NCI-H1436 (cell line): ENCODE measurements at regions not wholly inside any gene's neighbourhood (a gene's known extent, or its start where the extent isn't known, plus 50 kb on each side); places are given as distances from the start of the nearest gene placed in this dataset.

Experiments used
- DNase-seq: peaks from one replicate; lab custom pipeline; 2025; lab: John Stamatoyannopoulos, UW

DNA sequence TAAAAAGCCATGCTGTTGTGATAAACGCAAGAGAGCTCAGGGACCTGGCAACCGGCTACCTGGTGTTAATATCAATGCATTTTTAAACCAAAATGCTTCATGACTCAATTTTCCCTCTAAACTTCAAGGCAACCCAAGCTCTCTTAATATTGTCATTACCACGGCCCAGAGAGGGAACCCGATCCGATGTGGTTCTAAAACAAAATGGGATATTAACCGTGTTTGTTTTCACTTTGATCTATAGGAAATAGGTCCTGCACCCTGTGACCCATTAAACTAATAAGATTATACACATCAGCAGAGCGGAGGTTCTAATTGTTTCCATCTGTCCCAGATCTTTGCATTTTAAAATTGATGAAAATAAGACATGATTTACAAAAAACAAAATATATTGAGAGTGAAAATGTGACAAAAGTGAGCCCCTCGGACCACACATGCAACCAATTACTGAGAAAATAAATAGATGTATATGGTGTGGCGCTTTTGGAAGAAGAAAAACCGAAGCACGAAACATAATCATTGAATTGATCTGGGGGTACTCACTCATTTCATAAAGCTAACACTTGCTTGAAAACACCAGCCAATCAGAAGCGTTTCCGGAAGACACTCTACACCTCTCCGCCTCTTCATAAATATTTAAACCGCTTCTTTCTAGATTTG lies 290.3 kb upstream of the NFE2L3 start:
- no peak for DNase-seq

DNA sequence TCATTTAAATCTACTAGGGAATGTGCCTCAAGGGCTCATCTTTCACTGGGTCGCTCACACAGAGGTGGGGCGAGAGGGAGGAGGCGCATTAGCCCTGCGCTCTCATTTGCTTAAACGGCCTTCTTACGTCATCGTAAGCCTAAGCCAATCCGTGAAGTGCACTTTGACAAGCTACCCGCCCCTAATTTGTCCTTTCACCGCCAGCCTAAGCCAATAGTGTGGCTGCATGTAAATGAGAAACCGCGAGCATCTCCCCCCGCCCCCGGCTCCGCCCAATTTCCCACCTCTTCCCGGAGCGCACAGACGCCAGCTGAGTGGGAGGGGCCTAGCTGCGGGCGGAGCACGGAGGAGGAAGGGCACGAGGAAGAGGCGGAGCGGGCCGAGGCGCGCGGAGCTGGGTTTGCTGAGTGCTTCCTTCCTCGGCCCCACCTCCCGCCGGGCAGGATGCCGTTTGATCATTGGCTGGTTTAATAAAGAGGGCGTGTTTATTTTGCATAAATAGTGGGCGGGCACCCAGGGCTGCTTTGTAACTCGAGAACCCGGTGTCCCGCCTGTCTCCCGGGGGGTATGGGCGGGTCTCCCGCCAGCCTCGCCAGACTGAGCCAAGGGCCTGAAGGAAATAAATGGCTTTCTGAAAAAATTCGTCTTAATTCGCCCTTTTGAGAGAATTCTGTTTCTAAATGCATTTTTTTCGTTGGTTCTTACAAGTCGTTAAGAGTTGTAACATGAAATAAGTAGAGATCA lies 289.6 kb upstream of the NFE2L3 start:
- DNase-seq: peak; percentile 100

DNA sequence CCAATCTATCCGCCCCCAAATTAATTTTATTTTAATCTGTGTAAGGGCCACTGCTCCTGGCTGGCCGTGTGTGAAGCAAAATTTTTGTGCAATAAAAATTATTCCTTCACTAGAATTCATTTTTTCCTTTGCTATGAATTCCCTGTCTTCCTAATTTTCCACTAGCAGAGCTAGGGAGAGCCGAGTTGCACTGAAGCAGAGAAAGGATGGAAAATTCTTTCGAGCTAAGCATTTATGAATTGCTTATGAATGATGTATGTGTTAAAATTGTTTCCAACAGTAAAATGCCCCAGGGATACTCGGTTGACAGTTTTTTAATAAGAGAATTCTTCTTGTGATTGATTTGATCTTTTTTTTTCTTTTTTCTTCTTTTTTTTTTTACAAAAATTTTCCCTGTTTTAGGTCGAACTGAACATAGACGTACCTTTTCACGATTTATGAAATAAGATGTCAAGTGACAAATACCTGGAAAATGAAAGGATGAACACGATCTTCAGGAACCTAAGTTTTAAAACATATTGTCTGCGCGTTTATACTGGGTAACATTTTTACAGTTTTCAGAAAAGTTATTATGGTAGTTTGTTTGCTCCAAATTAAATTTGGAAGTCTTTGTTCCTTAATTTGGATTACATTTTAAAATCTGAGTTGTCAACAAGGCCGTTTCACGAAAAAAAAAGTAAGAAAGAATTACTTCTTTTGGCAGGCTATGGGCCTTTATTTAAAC lies 288.8 kb upstream of the NFE2L3 start:
- DNase-seq: no peak

DNA sequence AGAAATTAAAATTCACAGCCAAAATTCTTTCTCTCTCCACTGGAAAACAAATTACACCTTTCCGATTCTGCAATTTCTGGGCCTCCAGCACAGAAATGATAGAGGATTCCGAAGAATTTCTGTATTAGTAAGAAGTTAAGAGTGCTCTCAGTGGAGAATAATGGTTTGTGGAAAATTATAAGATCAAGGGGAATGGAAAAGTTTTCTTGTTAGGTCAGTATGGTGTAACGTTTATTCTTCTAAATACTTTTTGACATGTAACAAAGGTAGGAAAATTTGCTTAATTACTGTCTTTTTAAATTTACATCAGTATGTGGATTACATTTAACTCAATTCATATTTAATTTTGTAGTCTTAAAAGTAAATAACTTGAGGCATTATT lies 288.3 kb upstream of the NFE2L3 start:
- no peak for DNase-seq

DNA sequence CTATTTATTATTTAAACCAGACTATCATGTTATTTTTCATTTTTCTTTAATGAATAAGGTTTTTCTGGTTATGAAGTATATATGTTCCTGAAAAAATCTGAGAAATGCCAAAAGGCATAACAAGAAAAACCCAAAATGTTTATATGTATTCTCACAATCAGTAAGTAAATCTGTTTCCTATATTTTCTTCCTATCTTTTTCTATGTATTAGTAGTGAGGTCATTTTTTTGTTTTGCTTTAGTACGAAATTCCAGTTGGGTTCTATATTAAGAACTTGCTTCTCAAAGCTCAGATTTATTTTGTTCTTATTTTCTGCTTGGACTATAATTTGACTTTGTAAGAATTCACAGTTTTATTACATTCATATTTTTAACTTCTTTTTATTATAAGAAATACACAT lies 287.5 kb upstream of the NFE2L3 start:
- no peak for DNase-seq

DNA sequence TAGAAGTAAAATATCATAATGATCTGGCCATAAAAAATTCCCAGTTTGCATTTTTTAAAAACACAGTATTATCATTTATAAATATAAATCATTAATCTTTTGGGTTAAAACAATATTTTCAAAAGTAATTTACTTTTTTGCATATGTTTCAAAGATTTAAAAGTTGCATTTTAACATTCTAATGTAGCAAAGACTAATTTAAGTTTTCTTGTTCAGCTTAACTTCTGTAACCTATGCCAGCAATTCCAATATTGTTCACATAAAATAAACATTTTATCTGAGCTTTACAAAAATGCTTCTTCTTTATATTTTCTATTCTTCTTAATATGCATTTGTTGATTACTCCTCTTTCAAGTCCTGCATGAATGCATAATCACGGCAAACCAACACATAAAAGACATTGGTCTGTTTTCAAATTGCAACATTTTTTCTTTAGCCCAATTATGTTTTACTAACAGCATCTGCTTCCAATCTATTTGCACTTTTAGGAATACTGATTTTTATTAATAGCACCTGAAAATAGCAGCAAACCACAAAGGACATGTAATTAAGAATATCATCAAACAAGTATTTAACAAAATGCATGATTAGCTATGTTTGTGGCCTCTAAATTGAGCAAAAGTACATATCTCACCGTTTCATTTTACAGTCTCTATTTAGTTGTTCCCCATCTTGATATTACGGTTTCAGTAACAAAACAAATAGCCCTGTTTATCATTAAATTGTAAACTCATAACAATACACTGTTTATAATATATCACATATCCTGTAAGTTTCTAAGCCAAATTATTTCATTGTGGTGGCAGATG lies 286.9 kb upstream of the NFE2L3 start:
- DNase-seq: no peak

DNA sequence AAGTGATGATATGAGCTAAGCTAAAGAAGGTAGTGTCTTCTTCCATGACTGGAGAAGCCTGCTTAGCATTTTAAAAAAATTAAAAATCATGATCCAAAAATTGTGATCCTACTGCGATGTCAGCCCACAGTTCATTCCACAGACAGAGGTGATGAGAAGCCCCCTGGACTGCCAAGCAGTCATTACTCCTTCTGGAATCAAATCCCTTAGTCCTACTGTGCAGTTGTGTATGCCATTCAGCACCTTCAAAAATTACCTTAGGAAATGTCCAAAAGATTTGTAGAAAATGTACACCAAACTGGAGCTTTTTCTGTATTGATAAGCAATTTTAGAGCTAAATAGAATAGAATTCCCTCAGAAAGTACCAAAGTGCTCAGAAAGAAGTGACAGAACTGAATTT lies 283.5 kb upstream of the NFE2L3 start:
- DNase-seq: no peak

DNA sequence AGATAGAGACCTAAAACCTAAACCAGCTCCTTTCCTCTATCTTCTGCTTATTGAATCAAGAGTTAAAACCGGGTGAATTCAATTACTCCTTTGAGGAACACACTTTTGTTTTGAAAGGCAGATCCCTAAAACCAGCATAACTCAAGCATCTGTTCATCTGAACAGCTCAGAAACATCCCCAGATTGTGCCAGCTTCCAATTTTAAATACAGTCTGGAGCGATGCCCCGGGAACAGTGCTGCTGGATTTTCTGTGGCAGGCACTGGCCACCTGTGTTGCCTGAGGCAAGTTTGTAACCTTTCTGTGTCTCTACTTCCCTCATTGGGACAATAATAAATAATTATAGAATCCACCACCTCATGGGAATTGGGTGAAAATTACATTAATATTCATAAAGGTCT lies 281.4 kb upstream of the NFE2L3 start:
- no peak for DNase-seq

DNA sequence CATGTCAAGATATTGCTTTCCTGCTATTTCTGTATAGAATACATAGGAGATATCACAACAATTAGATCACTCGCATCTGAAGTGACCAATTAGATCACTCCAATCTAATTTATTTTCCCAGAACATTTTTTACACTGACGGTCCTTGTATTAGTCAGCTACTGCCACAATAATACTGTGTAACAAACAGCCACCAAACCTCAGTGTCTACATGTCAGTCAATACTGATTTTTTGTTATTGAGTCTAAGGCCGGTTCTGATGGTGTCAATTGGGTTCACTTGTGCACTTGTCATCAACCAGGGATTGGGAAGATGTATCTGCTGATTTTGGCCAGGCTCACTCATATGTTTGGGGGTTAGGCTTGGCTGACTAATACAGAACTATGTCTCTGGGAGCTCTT lies 275.9 kb upstream of the NFE2L3 start:
- no peak for DNase-seq

DNA sequence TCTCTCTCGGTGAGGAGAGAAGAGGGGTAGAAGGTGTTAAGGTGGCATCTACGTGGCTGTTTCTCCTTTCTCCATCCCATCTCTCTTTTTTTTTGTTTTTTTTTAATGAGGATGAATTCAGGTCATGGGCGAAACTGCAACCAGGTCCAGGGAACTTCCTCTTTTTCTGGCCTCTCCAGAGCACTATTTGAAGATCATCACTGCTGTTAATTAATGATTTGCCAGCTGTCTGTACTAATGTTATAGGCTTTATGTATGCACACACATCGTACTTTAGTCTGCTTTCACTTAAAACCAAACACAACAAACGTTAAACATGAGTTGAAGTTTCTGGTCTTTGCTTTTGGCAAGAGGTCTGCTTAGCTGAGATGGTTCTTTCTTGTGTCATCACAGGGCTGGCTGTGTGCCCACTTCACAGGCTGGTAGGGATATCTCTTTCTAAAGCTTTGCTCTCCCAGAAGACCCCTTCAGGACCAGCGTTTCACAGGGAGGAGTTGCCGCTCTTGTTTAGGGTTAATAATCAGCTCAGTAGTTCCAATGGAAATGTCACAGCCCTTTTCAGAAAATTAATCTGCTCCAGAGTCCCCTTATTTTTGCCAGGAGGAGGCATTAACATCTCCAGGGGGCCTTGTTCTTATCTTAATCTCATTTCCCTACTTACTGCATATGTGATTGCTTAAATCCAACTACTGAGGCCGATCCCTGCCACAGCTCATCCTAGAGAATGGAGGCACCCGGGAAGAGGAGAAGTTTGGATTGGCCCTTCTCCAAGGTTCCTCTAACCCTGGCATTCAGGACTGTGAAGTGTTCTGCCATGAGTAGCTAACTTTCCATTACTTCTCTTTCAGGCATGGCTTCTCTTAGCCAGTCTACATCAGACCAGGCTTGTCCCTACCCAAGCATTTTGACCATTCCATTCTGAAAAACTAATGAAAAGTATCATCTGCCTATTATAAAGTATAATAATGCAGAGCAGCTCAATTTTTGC lies 273.9 kb upstream of the NFE2L3 start:
- no peak for DNase-seq

DNA sequence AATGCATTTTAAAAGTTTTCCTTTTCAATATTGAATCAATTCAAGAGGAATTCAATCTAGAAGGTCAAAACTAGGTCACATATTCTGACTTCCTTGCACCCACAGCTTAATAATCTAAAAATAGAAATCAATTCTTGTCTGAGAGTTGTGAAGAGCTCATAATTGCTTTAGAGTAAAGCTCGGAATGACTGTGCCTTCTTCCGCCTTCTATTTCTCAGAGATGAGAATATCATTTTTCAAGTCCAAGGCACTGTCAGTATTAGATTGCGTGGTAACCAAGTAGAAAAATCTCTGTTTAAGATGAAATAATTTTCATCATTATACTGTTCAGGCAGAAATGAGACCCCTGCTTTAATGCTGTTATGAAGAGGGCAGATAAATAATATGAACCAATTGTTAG lies 272.2 kb upstream of the NFE2L3 start:
- DNase-seq: no peak

DNA sequence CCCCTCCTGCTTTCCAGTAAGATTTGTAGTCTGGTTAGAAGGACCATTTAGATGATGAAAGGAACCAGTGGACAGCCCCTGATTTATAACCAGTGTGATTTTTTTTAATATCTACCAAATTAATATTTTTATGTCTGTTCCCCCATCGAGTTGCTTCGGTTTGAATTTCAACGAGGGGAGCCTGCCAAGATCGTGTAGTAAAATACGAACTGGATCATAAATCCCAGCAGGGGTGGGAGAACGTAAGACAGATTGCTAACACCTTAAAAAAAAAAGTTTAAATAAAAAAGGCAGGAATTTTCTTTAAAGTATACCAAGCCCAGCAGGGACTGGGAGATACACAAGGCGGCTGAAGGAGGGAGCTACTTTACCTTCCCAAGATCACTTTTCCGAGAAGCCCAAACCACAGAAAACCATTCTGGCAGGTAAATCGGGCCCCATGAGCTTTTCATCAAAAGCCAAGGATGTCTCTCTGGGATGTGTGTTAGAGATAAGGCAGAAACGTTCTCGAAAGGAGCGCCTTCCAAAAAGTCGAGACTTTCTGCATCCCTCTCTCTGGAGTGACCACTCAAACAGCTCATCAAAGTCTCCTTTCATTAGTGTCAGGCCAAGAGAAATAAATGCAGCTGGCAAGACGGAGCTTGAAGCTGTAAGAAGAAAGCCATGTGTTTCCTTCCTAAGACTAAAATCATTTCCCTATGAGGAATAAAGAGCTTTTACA lies 270.5 kb upstream of the NFE2L3 start:
- no peak for DNase-seq

DNA sequence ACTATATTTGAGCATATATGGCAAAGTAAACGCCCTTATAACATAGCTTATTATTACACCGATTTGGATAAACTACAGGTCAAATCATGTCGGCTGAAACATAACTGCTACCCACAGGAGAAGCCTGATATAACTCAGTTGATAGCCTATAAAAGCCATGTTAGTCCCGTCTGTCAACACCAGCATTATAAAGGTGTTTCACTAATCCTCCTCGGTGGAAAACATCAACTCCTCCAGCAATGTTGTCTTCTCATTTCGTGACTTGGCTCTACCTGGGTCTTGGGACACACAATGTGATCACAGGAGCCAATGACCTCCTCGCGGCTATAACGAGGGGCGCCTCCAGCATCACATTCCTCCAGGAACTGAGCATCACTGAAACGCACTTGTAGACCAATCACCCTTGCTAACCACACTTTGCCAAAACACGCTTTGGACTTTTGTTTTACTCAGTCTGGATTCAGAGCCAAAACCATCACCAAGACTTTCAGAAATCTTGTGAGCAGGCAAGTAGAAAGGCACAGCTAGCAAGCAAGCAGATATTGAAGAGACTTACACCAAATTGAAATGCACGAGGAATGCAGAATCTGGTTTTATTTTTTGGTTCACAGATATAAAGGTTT lies 269.7 kb upstream of the NFE2L3 start:
- DNase-seq: no peak

DNA sequence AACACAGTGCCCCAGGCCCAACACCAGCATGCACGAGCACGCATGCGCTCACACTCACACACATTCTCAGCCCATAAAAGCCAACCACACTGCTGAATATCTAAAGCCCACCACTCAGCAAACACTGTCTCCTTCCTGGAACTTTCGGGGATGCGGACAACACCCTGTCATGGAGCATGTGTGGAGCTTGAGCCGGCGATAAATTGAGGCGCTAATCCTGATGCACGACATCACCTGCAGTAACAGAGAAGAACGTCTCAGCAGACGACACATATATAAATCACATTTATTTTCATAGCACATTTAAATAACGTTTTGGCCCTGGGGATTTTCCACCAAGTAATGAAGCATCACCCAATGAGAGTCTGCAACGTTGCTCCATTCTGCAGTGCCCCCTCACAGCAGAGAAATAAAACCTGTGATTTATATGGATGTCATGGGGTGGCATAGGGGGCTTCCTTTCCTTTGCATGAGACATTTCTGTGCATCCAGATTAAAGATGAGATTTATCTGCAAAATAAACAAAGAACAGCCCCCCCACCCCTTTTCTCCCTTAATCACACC lies 267.7 kb upstream of the NFE2L3 start:
- no peak for DNase-seq

DNA sequence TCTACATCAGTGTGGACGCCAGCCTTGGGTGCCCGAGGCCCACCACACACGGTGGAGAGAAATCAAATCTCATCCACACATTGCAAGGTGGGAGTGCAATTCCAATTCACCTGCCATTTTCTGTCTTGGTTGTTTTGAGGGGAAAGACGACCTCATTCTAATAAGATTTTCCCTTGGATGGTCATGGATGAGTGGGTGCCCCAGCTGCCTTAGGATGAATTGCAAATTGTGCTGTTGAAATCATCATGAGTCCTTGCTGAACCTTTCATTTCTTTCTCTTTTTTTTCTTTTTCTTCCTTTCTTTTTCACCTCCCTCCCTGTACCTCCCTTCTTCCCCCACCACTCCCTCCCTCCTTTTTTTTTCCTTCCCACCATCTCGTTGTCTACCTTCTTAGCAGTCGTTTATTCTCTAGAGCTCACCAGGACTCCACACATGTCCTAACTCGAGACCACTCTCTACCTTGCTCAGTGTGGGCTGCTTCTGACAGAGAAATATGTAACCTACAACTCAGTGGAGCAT lies 266.9 kb upstream of the NFE2L3 start:
- DNase-seq: no peak

DNA sequence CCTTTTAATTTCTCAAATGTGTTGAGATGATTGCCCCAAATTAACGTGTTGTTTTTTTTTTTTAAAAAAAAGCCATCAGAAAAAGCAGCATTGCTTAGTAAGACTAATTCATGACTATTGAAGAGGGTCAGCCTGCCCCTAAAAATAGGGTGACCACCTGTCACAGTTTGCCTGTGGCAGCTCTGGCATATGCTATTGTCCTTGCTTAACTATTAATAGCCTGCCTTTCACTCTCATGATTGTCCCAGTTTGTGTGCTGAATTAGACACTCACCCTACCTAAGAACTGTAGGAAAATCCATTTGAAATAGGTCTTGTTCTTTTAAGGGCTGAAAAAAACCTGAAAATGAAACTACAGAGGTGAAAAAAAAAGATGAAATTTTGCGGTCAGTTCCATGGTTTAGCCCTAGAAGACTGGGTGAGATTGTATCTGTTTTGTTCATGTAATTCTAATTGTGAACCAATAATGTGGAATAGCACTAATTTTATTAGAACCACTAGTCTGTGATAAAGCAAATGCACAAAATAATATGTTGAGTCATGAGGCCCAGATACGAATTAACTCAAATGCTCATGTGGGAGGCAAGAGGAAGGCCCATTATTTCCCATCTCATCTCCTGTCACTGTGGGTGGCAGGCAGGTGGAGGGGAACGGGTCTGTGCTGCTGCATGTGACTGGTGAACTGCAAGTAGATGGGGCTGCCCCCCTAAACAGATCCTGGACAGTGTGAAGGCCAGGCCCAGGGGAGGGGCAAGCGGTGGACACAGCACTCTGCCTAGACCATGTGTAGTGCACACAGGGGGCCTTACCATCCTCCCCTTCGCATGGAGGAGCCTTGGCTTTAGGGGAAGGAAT lies 265.4 kb upstream of the NFE2L3 start:
- DNase-seq: no peak

DNA sequence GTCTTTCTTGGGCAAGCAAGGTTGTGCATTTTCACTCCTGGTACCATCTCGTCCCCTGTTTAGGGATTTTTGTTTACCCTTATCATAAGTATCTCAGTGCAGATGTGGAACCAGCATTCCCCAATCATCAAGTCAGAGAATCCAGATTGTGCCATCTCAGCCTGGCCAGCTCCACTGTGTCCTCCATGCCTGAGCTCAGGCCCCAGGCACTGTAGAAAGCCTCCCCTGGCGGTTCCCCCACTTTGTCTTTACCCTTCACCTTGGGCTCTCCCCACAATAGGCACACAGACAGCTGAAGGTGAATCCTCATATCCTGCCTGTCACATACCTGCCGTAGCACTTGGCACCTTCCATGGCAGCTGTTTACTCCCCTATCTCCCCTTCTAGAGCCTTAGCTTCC lies 264.7 kb upstream of the NFE2L3 start:
- DNase-seq: no peak

DNA sequence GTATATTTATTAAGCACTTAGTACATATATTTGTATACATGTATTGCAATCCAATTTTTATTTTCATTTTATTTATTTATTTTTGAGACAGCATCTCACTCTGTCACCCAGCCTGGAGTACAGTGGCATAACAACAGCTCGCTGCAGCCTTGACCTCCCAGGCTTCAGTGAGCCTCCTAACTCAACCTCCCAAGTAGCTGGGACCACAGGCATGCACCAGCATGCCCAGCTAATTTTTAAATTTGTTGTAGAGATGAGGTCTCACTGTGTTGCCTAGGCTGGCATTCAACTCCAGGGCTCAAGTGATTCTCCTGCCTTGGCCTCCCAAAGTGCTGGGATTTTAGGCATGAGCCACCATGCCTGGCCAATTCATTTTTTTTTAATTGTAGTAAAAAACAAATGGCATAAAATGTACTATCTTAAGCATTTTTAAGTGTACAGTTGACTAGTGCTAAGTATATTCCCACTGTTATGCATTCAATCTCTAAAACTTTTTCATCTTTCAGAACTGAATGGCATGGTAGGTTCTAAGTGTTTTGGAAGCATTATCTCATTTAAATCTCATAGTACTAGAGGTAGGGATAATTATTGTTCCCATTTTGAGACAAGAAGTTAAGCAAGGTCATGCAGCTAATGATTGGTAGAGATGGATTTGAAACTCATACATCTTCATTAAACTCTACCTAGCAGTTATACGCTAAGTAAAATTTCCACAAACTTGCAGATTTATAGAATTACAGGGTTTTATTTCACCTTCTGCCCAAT lies 264.0 kb upstream of the NFE2L3 start:
- no peak for DNase-seq
